Right cardiac atrium (tissue), 5 donors: ENCODE measurements at regions not wholly inside any gene's neighbourhood (a gene's known extent, or its start where the extent isn't known, plus 50 kb on each side); places are given as distances from the start of the nearest gene placed in this dataset.
"Not testable (repeated sequence)": the region's sequence is repeated elsewhere in the genome, so short reads cannot be mapped to it uniquely, and the experiment has no call there.

Experiments used
- ATAC-seq, 2 donors: fragments of 200-7000 bp; cut with Tn5 transposase; one replicate each; pipeline versions ENCODE4 v1.8.0 to v1.9.1; 2020; ENCODE audit warnings: moderate library complexity in 2 of 2, mild to moderate bottlenecking in 1 of 2
- DNase-seq, 3 donors: peaks; one replicate each; pipeline ENCODE4 v3.0.0-alpha.2; 2020
- H3K27ac ChIP-seq: one replicate; pipeline ENCODE4 v1.5.1; 2013; ENCODE audit warnings: mild to moderate bottlenecking, low read length, control low read depth, moderate library complexity
- H3K27me3 ChIP-seq: one replicate; pipeline ENCODE4 v1.6.1; 2013; ENCODE audit not compliant: control insufficient read depth, insufficient read depth
- H3K4me1 ChIP-seq: one replicate; pipeline ENCODE4 v1.6.1; 2013; ENCODE audit warnings: low read length; ENCODE audit not compliant: control insufficient read depth, insufficient read depth
- H3K4me3 ChIP-seq: one replicate; pipeline ENCODE4 v1.5.1; 2013; ENCODE audit warnings: low read length, control low read depth
- H3K9me3 ChIP-seq: one replicate; pipeline ENCODE4 v1.6.1; 2013; ENCODE audit warnings: low read length; ENCODE audit not compliant: control insufficient read depth
- WGBS: extraction: QIAGEN DNeasy Blood & Tissue Kit; methylation state at CpG from one replicate; pipeline ENCODE4 v1.1.7; 2013; 5-methylcytosine and 5-hydroxymethylcytosine counted together
- intact Hi-C, 4 donors: fragments of 100-400 bp; cut with DNase I; formaldehyde crosslinking; loops; one replicate each; pipeline versions ENCODE4 v1.11.0 to v1.14.0; 2022 to 2023
- donor health status: healthy with polysubstance abuse.
- donor health status: DM: no; HTN: yes; CAD: no.
- donor health status: DM: no; HTN: no; CAD: no.
- donor health status: DM: no; HTN: yes; CAD: no; lungs with severe emphysema.
- donor health status: DM: yes; HTN: yes; CAD: no.

GRCh38 chr12:33041562-33041961, 145.0 kb upstream of the PKP2 start:
- Histone ChIP-seq H3K27me3 (no peaks in the 10 kb centered on the region), H3K4me1 (no peaks in the 10 kb centered on the region), H3K9me3 (no peaks in the 10 kb centered on the region), H3K27ac (no peak overlapping the region), H3K4me3 (no peak overlapping the region)
- WGBS, result 80% methylated on average over 3 of the region's 3 CpGs
- no peak for DNase-seq
- intact Hi-C loops, result no loop called here
- ATAC-seq, result no peak

DNA sequence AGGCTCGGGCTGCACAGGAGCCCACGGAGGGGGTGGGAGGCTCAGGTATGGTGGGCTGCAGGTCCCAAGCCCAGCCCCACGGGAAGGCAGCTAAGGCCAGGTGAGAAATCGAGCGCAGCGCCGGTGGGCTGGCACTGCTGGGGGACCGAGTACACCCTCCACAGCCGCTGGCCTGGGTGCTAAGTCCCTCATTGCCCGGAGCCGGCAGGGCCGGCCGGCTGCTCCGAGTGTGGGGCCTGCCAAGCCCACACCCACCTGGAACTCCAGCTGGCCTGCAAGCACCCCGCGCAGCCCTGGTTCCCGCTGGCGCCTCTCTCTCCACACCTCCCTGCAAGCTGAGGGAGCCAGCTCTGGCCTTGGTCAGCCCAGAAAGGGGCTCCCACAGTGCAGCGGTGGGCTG, 137.4 kb upstream of the PKP2 start:
- ATAC-seq, H3K4me3 ChIP-seq, intact Hi-C loops, H3K27ac ChIP-seq, H3K4me1 ChIP-seq, H3K9me3 ChIP-seq, H3K27me3 ChIP-seq, DNase-seq: not testable (repeated sequence)
- WGBS, result 96% methylated on average over 19 of the region's 19 CpGs

DNA sequence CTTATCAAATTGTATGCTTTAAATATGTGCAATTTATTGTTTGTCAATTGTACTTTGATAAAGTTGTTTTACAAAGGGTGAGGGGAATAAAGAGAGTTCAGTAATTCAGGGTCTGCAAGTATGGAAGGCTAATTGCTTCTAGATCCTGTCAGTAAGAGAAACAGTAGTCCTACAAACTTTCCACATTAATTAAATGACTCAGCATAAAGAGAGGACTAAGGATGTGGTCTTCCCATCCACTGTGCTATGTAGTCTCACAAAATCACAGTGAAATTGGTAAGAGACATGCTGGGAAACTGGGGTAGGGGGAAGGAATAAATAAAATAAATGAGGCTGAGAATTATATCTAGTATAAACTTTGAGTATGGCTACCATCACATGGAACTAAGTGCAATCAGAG, 130.2 kb upstream of the PKP2 start:
- intact Hi-C loops, result no loop called here
- DNase-seq, result no peak
- H3K9me3 ChIP-seq, result no peaks in the 10 kb centered on the region
- H3K4me3 ChIP-seq, result no peak overlapping the region
- H3K27me3 ChIP-seq, result no peaks in the 10 kb centered on the region
- H3K27ac ChIP-seq, result no peak overlapping the region
- no peak for ATAC-seq
- H3K4me1 ChIP-seq, result no peaks in the 10 kb centered on the region

- H3K27me3 ChIP-seq, H3K27ac ChIP-seq, H3K9me3 ChIP-seq, intact Hi-C loops, H3K4me1 ChIP-seq, ATAC-seq, H3K4me3 ChIP-seq: not testable (repeated sequence)
- DNase-seq, result peak in 1 of 3 donors; percentile 55
- 91% methylated on average over 20 of the region's 20 CpGs for WGBS
These were observed 126.1 kb upstream of the PKP2 start for GRCh38 chr12:33022724-33023123.

DNA sequence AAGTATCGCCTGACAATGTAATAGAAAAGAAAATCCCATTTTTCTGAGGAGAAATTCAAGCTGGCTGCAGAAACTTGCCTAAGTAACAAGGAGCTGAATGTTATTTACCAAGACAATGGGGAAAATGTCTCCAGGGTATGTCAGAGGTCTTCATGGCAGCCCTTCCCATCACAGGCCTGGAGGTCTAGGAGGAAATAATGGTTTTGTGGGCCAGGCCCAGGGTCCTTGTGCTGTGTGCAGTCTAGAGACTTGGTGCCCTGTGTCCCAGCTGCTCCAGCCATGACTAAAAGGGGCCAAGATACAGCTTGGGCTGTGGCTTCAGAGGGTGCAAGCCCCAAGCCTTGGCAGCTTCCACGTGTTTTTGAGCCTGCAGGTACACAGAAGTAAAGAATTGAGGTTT, 120.5 kb upstream of the PKP2 start:
- 56% methylated on average over 2 of the region's 2 CpGs for WGBS
- H3K9me3 ChIP-seq, H3K4me1 ChIP-seq, ATAC-seq, intact Hi-C loops, H3K27me3 ChIP-seq, H3K4me3 ChIP-seq, H3K27ac ChIP-seq, DNase-seq: not testable (repeated sequence)

- Histone ChIP-seq H3K27me3 (no peaks in the 10 kb centered on the region), H3K4me1 (no peaks in the 10 kb centered on the region), H3K9me3 (no peaks in the 10 kb centered on the region), H3K4me3 (no peak overlapping the region), H3K27ac (no peak overlapping the region)
- ATAC-seq (no peak), DNase-seq (no peak)
- intact Hi-C loops, result no loop called here
- 21% methylated on average over 3 of the region's 3 CpGs for WGBS
These were observed 115.6 kb upstream of the PKP2 start for GRCh38 chr12:33012226-33012625.

DNA sequence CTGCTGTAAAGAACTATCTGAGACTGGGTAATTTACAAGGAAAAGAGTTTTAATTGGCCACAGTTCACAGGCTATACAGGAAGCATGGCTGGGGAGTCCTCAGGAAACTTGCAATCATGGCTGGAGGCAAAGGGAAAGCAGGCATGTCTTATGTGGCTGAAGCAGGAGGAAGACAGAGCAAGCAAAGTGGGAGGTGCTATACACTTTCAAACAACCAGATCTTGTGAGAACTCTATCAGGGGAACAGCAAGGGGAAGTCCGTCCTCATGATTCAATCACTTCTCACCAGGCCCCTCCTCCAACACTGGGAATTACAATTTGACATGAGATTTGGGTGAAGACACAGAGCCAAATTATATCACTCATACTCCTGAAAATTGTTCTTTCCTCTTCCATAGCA, 109.5 kb upstream of the PKP2 start:
- no peak overlapping the region for H3K27ac ChIP-seq
- DNase-seq, result no peak
- ATAC-seq, result no peak
- intact Hi-C loops, result no loop called here
- 48% methylated on average over 1 of the region's 1 CpG for WGBS
- H3K4me1 ChIP-seq, result no peaks in the 10 kb centered on the region
- H3K4me3 ChIP-seq, result no peak overlapping the region
- no peaks in the 10 kb centered on the region for H3K9me3 ChIP-seq
- H3K27me3 ChIP-seq, result no peaks in the 10 kb centered on the region

GRCh38 chr12:33000016-33000415, 103.4 kb upstream of the PKP2 start:
- Histone ChIP-seq H3K9me3 (no peaks in the 10 kb centered on the region), H3K4me3 (no peak overlapping the region), H3K27me3 (no peaks in the 10 kb centered on the region), H3K4me1 (no peaks in the 10 kb centered on the region), H3K27ac (no peak overlapping the region)
- ATAC-seq, result no peak
- DNase-seq, result no peak
- intact Hi-C loops, result no loop called here
- 64% methylated on average over 2 of the region's 2 CpGs for WGBS

- Histone ChIP-seq H3K27ac (no peak overlapping the region), H3K9me3 (no peaks in the 10 kb centered on the region), H3K4me1 (no peaks in the 10 kb centered on the region), H3K4me3 (no peak overlapping the region), H3K27me3 (no peaks in the 10 kb centered on the region)
- WGBS, result 66% methylated on average over 8 of the region's 8 CpGs
- ATAC-seq (no peak), DNase-seq (no peak)
- intact Hi-C loops, result no loop called here
These were observed 100.9 kb upstream of the PKP2 start for GRCh38 chr12:32997471-32997870.

- 47% methylated on average over 2 of the region's 2 CpGs for WGBS
- H3K9me3 ChIP-seq, result no peaks in the 10 kb centered on the region
- H3K27me3 ChIP-seq, result no peaks in the 10 kb centered on the region
- no peak overlapping the region for H3K27ac ChIP-seq
- intact Hi-C loops, result no loop called here
- H3K4me3 ChIP-seq, result no peak overlapping the region
- DNase-seq (no peak), ATAC-seq (no peak)
- H3K4me1 ChIP-seq, result no peaks in the 10 kb centered on the region
These were observed 99.0 kb upstream of the PKP2 start for GRCh38 chr12:32995623-32996022.

DNA sequence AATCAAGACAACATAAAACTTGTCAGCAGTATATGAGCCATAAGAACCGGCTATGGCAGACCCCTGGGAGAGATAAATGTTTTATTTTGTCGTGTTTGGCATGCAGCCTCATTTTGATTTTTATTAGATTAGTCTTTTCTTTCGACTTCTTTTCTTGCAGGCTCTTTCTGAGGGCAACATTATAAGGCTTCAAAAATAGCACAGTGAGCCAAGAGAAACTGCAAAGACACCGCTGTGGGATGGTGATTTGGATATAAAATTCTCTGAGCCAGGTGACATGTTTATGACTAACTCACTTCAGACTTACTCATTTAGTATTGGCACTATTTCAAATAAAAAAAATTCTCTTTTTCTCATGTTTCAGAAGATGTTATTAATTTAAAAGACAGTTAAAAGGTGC, 96.8 kb upstream of the PKP2 start:
- H3K27me3 ChIP-seq, result no peaks in the 10 kb centered on the region
- ATAC-seq, result no peak
- 56% methylated on average over 4 of the region's 4 CpGs for WGBS

DNA sequence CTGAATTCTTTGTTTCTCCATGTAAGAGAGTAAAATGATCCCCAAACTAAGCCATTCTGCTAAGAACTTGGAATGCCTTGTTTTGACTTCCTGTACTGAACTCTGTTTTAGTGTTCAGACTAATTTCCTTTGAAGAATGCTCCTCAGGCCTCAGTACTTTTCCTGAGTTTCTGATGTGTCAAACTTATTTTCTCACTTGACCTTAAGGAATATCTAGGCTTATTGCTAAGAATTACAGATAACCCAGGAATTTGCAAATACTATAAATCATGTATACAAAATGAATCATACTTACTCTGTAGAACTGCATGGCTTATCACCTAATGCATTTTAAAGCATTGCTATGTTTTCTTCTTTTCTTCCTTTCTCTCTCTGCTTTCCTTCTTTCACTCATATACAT, 93.1 kb upstream of the PKP2 start:
- H3K27ac ChIP-seq, result no peak overlapping the region
- intact Hi-C loops, result no loop called here
- ATAC-seq, result no peak
- no peaks in the 10 kb centered on the region for H3K27me3 ChIP-seq
- H3K9me3 ChIP-seq, result no peaks in the 10 kb centered on the region
- no peak overlapping the region for H3K4me3 ChIP-seq
- H3K4me1 ChIP-seq, result no peaks in the 10 kb centered on the region
- DNase-seq, result no peak

More for the DNA sequence above, 96.8 kb upstream of the PKP2 start:
- no peaks in the 10 kb centered on the region for H3K4me1 ChIP-seq
- H3K4me3 ChIP-seq, result no peak overlapping the region
- H3K27ac ChIP-seq, result no peak overlapping the region
- intact Hi-C loops, result no loop called here
- no peaks in the 10 kb centered on the region for H3K9me3 ChIP-seq
- DNase-seq, result no peak
